ENCODE measurements at regions not wholly inside any gene's neighbourhood (a gene's known extent, or its start where the extent isn't known, plus 50 kb on each side); places are given as distances from the start of the nearest gene placed in this dataset.

DNA sequence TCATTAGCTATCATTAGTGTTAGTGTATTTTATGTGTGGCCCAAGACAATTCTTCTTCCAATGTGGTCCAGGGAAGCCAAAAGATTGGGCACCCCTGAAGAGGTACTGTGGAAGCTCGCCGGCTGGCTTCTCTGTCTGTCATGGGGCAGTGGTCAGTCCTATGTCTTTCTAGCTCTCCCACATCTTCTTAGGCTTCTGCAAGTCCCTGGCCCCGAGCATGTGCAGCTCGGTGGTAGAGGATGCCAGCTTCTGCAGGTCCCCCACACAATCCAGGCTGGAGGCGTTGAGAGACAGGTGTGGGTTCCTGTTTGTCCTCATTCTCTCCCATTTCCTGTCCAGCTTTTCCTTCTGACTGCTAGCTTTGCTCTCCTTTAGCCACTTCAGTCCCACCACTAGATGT is 134.1 kb upstream of the NALF2 start:
- no peak for TF ChIP-seq POLR2A (IDR thresholded peaks at IDR 0.05; ENCODE audit: low read depth, low read length)
- no peak for TF ChIP-seq POLR2AphosphoS5 (IDR thresholded peaks at IDR 0.05; ENCODE audit: low read depth, low read length)
- TF ChIP-seq SPI1 (IDR thresholded peaks at IDR 0.05; ENCODE audit: low read depth, low read length), result no peak
- no peak for TF ChIP-seq TAF1 (IDR thresholded peaks at IDR 0.05; ENCODE audit: low read depth, low read length)
- TF ChIP-seq PAX5 (IDR thresholded peaks at IDR 0.05; ENCODE audit: insufficient read depth, low read length, severe bottlenecking), result no peak
- no peak for TF ChIP-seq POU2F2 (IDR thresholded peaks at IDR 0.05; ENCODE audit: low read depth, low read length)
